ENCODE measurements at regions not wholly inside any gene's neighbourhood (a gene's known extent, or its start where the extent isn't known, plus 50 kb on each side); places are given as distances from the start of the nearest gene placed in this dataset.

GRCh38 chr3:147914532-147914931, 505.4 kb downstream of the ZIC1 start:
- TF ChIP-seq, protein P1, sequence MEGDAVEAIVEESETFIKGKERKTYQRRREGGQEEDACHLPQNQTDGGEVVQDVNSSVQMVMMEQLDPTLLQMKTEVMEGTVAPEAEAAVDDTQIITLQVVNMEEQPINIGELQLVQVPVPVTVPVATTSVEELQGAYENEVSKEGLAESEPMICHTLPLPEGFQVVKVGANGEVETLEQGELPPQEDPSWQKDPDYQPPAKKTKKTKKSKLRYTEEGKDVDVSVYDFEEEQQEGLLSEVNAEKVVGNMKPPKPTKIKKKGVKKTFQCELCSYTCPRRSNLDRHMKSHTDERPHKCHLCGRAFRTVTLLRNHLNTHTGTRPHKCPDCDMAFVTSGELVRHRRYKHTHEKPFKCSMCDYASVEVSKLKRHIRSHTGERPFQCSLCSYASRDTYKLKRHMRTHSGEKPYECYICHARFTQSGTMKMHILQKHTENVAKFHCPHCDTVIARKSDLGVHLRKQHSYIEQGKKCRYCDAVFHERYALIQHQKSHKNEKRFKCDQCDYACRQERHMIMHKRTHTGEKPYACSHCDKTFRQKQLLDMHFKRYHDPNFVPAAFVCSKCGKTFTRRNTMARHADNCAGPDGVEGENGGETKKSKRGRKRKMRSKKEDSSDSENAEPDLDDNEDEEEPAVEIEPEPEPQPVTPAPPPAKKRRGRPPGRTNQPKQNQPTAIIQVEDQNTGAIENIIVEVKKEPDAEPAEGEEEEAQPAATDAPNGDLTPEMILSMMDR (optimal IDR thresholded peaks at IDR 0.05 in 1 of 3, IDR thresholded peaks at IDR 0.05 in 1 of 3, conservative IDR thresholded peaks at IDR 0.05 in 1 of 3; ENCODE audit: extremely low read depth in 1 of 3, insufficient read depth in 2 of 3, low read length in 3 of 3): no peak
- no peak for TF ChIP-seq EZH2 (IDR thresholded peaks at IDR 0.05; ENCODE audit: low read length)

Measured in keratinocyte (primary cell).